WTC11 (cell line): ENCODE measurements at regions not wholly inside any gene's neighbourhood (a gene's known extent, or its start where the extent isn't known, plus 50 kb on each side); places are given as distances from the start of the nearest gene placed in this dataset.
"Not testable (repeated sequence)": the region's sequence is repeated elsewhere in the genome, so short reads cannot be mapped to it uniquely, and the experiment has no call there.

ENCODE experiments used
- ATAC-seq: fragments of 200-7000 bp; cut with Tn5 transposase; 2 replicates; pipeline ENCODE4 v1.10.0; 2021; ENCODE audit warnings: mild to moderate bottlenecking, moderate library complexity
- CTCF ChIA-PET: fragments of 300-600 bp; sonication (Branson Sonifier 250); formaldehyde crosslinking; loops from one replicate; lab custom pipeline; 2021; ENCODE audit warnings: antibody characterized with exemption; lab: Charles Lee
- POLR2A ChIA-PET: fragments of 350-600 bp; sonication (Branson Sonifier 250); formaldehyde crosslinking; loops from one replicate; lab custom pipeline; 2021; ENCODE audit warnings: antibody characterized with exemption; lab: Charles Lee
- DNase-seq: peaks from one replicate; pipeline ENCODE4 v3.0.0; 2021; ENCODE audit warnings: low spot score
- H3K27ac Mint-ChIP-seq: 2 replicates; pipeline ENCODE4 v1.8.0; 2021; ENCODE audit warnings: mixed read lengths
- H3K27me3 Mint-ChIP-seq: 2 replicates; pipeline ENCODE4 v1.8.0; 2021; ENCODE audit warnings: low read depth, mild to moderate bottlenecking, moderate library complexity, mixed read lengths
- H3K36me3 Mint-ChIP-seq: 2 replicates; pipeline ENCODE4 v1.8.0; 2021; ENCODE audit warnings: mixed read lengths
- H3K4me1 Mint-ChIP-seq: 2 replicates; pipeline ENCODE4 v1.8.0; 2022; ENCODE audit warnings: mixed read lengths
- H3K4me3 Mint-ChIP-seq: 2 replicates; pipeline ENCODE4 v1.8.0; 2021; ENCODE audit warnings: mild to moderate bottlenecking, moderate library complexity, mixed read lengths
- H3K9me3 Mint-ChIP-seq: 2 replicates; pipeline ENCODE4 v1.8.0; 2021; ENCODE audit warnings: mixed read lengths
- CREM ChIP-seq: sonication (generic); formaldehyde crosslinking; IDR thresholded peaks from 2 replicates; pipeline ENCODE4 v1.8.1; 2022; ENCODE audit warnings: mild to moderate bottlenecking, missing genetic modification reagents, moderate library complexity
- CTCF ChIP-seq: fragments of 200-600 bp; IDR thresholded peaks from 2 replicates; pipeline ENCODE4 v1.8.0; 2022; ENCODE audit warnings: antibody characterized with exemption
- NFE2L1 ChIP-seq: sonication (generic); formaldehyde crosslinking; IDR thresholded peaks from 2 replicates; pipeline ENCODE4 v1.8.1; 2023; ENCODE audit warnings: missing genetic modification reagents
- NFYB ChIP-seq: sonication (generic); formaldehyde crosslinking; conservative IDR thresholded peaks from 2 replicates; pipeline ENCODE4 v1.8.0; 2022; ENCODE audit warnings: low read depth, missing genetic modification reagents
- PRRX2 ChIP-seq: fragments of 250-450 bp; sonication (Bioruptor Pico); IDR thresholded peaks from 2 replicates; pipeline ENCODE4 v1.8.0; 2021; ENCODE audit warnings: mild to moderate bottlenecking
- TCF7 ChIP-seq: sonication (generic); formaldehyde crosslinking; IDR thresholded peaks from 2 replicates; pipeline ENCODE4 v1.8.0; 2022; ENCODE audit warnings: mild to moderate bottlenecking, low read depth, missing genetic modification reagents, moderate library complexity
- TEAD1 ChIP-seq: sonication (generic); formaldehyde crosslinking; IDR thresholded peaks from 2 replicates; pipeline ENCODE4 v1.8.0; 2022; ENCODE audit warnings: mild to moderate bottlenecking, missing genetic modification reagents
- ZBTB43 ChIP-seq: sonication (generic); formaldehyde crosslinking; IDR thresholded peaks from 2 replicates; pipeline ENCODE4 v1.8.1; 2023; ENCODE audit warnings: mild to moderate bottlenecking, missing genetic modification reagents
- ZNF232 ChIP-seq: sonication (generic); formaldehyde crosslinking; IDR thresholded peaks from 2 replicates; pipeline ENCODE4 v1.8.0; 2022; ENCODE audit warnings: mild to moderate bottlenecking, missing genetic modification reagents
- ZNF263 ChIP-seq: sonication (generic); formaldehyde crosslinking; IDR thresholded peaks from 2 replicates; pipeline ENCODE4 v1.8.1; 2022; ENCODE audit warnings: low read depth, mild to moderate bottlenecking, moderate library complexity, missing genetic modification reagents
- ZNF416 ChIP-seq: fragments of 250-450 bp; sonication (Bioruptor Pico); IDR thresholded peaks from 2 replicates; pipeline ENCODE4 v1.9.0; 2021; ENCODE audit warnings: mild to moderate bottlenecking, inconsistent platforms
- TF ChIP-seq, protein P1 (sequence below): sonication (generic); formaldehyde crosslinking; IDR thresholded peaks from 2 replicates; pipeline ENCODE4 v1.8.0; 2023; ENCODE audit warnings: missing genetic modification reagents, mild to moderate bottlenecking, borderline replicate concordance
- TF ChIP-seq, protein P2 (sequence below): sonication (generic); formaldehyde crosslinking; IDR thresholded peaks from 2 replicates; pipeline ENCODE4 v1.8.1; 2022; ENCODE audit warnings: mild to moderate bottlenecking, missing genetic modification reagents, moderate library complexity, borderline replicate concordance
- TF ChIP-seq, protein P3 (sequence below): sonication (generic); formaldehyde crosslinking; IDR thresholded peaks from 2 replicates; pipeline ENCODE4 v1.8.0; 2022; ENCODE audit warnings: mild to moderate bottlenecking, missing genetic modification reagents

DNA sequence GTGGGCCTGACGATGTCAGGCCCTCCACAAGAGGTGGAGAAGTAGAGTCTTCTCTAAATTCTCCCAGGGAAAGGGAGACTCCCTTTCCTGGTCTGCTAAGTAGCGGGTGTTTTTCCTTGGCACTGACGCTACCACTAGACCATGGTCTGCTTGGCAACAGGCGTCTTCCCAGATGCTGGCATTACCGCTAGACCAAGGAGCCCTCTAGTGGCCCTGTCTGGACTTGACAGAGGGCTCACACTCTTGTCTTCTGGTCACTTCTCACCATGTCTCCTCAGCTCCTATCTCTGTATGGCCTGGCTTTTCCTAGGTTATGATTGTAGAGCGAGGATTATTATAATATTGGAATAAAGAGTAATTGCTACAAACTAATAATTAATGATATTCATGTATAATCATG lies 51.1 kb upstream of the RASSF6 start:
- TF ChIP-seq CTCF = 0 out of 2 replicates have a peak, but pooled peaks have one; percentile 23
- TF ChIP-seq, all 79 proteins: peak for 1; not testable (repeated sequence) for 78
- H3K9me3 Mint-ChIP-seq = peaks cover 11% of the 10 kb centered on the region
- H3K27ac Mint-ChIP-seq, H3K4me1 Mint-ChIP-seq, H3K36me3 Mint-ChIP-seq, H3K4me3 Mint-ChIP-seq, ATAC-seq, POLR2A ChIA-PET, H3K27me3 Mint-ChIP-seq: not testable (repeated sequence)
- DNase-seq = peak; percentile 49
- CTCF ChIA-PET = interaction anchor here (1.4 to 1.8 kb wide), 2 partner anchors 27 to 463 kb away, joined by 4 to 6 read pairs; no protein-coding TSS in a partner anchor

- TF ChIP-seq NFE2L1 (CRISPR knock-in tag) (no peak), ZNF263 (CRISPR knock-in tag) (no peak), NFYB (no peak), TEAD1 (CRISPR knock-in tag) (no peak), PRRX2 (CRISPR knock-in tag) (no peak), ZNF416 (CRISPR knock-in tag) (no peak), ZNF232 (CRISPR knock-in tag) (no peak)
- no peak overlapping the region for H3K27ac Mint-ChIP-seq
- ChIA-PET CTCF (interaction anchor here (0.7 to 1.3 kb wide), 2 partner anchors 20 to 461 kb away, joined by 3 read pairs; no protein-coding TSS in a partner anchor), POLR2A (no interaction called here)
- ATAC-seq (no peak), DNase-seq (no peak)
- H3K4me3 Mint-ChIP-seq = no peak overlapping the region
- H3K36me3 Mint-ChIP-seq = no peaks in the 10 kb centered on the region
- peaks cover 11% of the 10 kb centered on the region for H3K9me3 Mint-ChIP-seq
- H3K27me3 Mint-ChIP-seq = no peaks in the 10 kb centered on the region; the same call in 1 of the 2 replicates
- H3K4me1 Mint-ChIP-seq = no peaks in the 10 kb centered on the region
Observed at GRCh38 chr4:73673286-73673685, 53.0 kb upstream of the RASSF6 start.

- ChIA-PET CTCF (no interaction called here), POLR2A (no interaction called here)
- no peak for ATAC-seq
- Mint-ChIP-seq H3K36me3 (no peaks in the 10 kb centered on the region), H3K27me3 (no peaks in the 10 kb centered on the region; the same call in 1 of the 2 replicates), H3K4me1 (no peaks in the 10 kb centered on the region), H3K9me3 (peaks cover 11% of the 10 kb centered on the region), H3K4me3 (no peak overlapping the region), H3K27ac (peak overlapping the region; percentile 36; the same call in 1 of the 2 replicates)
- DNase-seq = no peak
- TF ChIP-seq TCF7 (no peak), ZBTB43 (no peak), CREM (CRISPR knock-in tag) (no peak), ZNF232 (CRISPR knock-in tag) (no peak)
- TF ChIP-seq, protein P1, sequence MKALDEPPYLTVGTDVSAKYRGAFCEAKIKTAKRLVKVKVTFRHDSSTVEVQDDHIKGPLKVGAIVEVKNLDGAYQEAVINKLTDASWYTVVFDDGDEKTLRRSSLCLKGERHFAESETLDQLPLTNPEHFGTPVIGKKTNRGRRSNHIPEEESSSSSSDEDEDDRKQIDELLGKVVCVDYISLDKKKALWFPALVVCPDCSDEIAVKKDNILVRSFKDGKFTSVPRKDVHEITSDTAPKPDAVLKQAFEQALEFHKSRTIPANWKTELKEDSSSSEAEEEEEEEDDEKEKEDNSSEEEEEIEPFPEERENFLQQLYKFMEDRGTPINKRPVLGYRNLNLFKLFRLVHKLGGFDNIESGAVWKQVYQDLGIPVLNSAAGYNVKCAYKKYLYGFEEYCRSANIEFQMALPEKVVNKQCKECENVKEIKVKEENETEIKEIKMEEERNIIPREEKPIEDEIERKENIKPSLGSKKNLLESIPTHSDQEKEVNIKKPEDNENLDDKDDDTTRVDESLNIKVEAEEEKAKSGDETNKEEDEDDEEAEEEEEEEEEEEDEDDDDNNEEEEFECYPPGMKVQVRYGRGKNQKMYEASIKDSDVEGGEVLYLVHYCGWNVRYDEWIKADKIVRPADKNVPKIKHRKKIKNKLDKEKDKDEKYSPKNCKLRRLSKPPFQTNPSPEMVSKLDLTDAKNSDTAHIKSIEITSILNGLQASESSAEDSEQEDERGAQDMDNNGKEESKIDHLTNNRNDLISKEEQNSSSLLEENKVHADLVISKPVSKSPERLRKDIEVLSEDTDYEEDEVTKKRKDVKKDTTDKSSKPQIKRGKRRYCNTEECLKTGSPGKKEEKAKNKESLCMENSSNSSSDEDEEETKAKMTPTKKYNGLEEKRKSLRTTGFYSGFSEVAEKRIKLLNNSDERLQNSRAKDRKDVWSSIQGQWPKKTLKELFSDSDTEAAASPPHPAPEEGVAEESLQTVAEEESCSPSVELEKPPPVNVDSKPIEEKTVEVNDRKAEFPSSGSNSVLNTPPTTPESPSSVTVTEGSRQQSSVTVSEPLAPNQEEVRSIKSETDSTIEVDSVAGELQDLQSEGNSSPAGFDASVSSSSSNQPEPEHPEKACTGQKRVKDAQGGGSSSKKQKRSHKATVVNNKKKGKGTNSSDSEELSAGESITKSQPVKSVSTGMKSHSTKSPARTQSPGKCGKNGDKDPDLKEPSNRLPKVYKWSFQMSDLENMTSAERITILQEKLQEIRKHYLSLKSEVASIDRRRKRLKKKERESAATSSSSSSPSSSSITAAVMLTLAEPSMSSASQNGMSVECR (CRISPR knock-in tag) = no peak
- TF ChIP-seq, protein P2, sequence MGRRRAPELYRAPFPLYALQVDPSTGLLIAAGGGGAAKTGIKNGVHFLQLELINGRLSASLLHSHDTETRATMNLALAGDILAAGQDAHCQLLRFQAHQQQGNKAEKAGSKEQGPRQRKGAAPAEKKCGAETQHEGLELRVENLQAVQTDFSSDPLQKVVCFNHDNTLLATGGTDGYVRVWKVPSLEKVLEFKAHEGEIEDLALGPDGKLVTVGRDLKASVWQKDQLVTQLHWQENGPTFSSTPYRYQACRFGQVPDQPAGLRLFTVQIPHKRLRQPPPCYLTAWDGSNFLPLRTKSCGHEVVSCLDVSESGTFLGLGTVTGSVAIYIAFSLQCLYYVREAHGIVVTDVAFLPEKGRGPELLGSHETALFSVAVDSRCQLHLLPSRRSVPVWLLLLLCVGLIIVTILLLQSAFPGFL (CRISPR knock-in tag) = no peak
- TF ChIP-seq, protein P3, sequence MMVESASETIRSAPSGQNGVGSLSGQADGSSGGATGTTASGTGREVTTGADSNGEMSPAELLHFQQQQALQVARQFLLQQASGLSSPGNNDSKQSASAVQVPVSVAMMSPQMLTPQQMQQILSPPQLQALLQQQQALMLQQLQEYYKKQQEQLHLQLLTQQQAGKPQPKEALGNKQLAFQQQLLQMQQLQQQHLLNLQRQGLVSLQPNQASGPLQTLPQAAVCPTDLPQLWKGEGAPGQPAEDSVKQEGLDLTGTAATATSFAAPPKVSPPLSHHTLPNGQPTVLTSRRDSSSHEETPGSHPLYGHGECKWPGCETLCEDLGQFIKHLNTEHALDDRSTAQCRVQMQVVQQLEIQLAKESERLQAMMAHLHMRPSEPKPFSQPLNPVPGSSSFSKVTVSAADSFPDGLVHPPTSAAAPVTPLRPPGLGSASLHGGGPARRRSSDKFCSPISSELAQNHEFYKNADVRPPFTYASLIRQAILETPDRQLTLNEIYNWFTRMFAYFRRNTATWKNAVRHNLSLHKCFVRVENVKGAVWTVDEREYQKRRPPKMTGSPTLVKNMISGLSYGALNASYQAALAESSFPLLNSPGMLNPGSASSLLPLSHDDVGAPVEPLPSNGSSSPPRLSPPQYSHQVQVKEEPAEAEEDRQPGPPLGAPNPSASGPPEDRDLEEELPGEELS = no peak
Observed at GRCh38 chr4:73674451-73674919, 54.2 kb upstream of the RASSF6 start.
